Trophoblast cell (in vitro differentiated cells and primary cell): ENCODE measurements at regions not wholly inside any gene's neighbourhood (a gene's known extent, or its start where the extent isn't known, plus 50 kb on each side); places are given as distances from the start of the nearest gene placed in this dataset.
A peak's percentile ranks its signal among the peaks of the same experiment; 100 is the strongest.

ENCODE experiments used
- DNase-seq, 2 donors: peaks; one replicate each; pipeline ENCODE4 v3.0.0-alpha.2; 2016
- H2AFZ ChIP-seq: 2 replicates; pipeline ENCODE4 v1.6.1; 2013; ENCODE audit warnings: low read length, moderate library complexity, mild to moderate bottlenecking; ENCODE audit not compliant: insufficient read depth, poor library complexity
- H2AK5ac ChIP-seq: 2 replicates; pipeline ENCODE4 v1.6.1; 2013; ENCODE audit warnings: mild to moderate bottlenecking, low read length
- H2BK120ac ChIP-seq: 2 replicates; pipeline ENCODE4 v1.6.1; 2013; ENCODE audit warnings: low read length, mild to moderate bottlenecking, moderate library complexity; ENCODE audit not compliant: insufficient read depth, poor library complexity
- H2BK12ac ChIP-seq: 2 replicates; pipeline ENCODE4 v1.6.1; 2013; ENCODE audit warnings: mild to moderate bottlenecking, low read length, moderate library complexity
- H2BK5ac ChIP-seq: 2 replicates; pipeline ENCODE4 v1.6.1; 2013; ENCODE audit warnings: low read length, low read depth, moderate library complexity, mild to moderate bottlenecking; ENCODE audit not compliant: poor library complexity
- H3K14ac ChIP-seq: 2 replicates; pipeline ENCODE4 v1.6.1; 2013; ENCODE audit warnings: mild to moderate bottlenecking, low read length
- H3K18ac ChIP-seq: 2 replicates; pipeline ENCODE4 v1.6.1; 2013; ENCODE audit warnings: mild to moderate bottlenecking, low read length
- H3K23ac ChIP-seq: 2 replicates; pipeline ENCODE4 v1.6.1; 2013; ENCODE audit warnings: low read length
- H3K27ac ChIP-seq: 2 replicates; pipeline ENCODE4 v1.5.1; 2013; ENCODE audit warnings: low read depth, mild to moderate bottlenecking, inconsistent platforms, low read length, moderate library complexity
- H3K27me3 ChIP-seq: 2 replicates; pipeline ENCODE4 v1.6.1; 2013; ENCODE audit warnings: inconsistent platforms, mild to moderate bottlenecking, low read length, moderate library complexity; ENCODE audit not compliant: insufficient read depth
- H3K36me3 ChIP-seq, 2 experiments: 1 replicate in 1 of 2; 2 replicates in 1 of 2; pipeline ENCODE4 v1.6.1; 2013; ENCODE audit warnings: low read length in 2 of 2, mild to moderate bottlenecking in 2 of 2, moderate library complexity in 1 of 2; ENCODE audit not compliant: insufficient read depth in 2 of 2, control insufficient read depth in 1 of 2
- H3K4ac ChIP-seq: 2 replicates; pipeline ENCODE4 v1.6.1; 2013; ENCODE audit warnings: low read depth, mild to moderate bottlenecking, low read length, moderate library complexity
- H3K4me1 ChIP-seq, 2 experiments: 1 replicate in 1 of 2; 2 replicates in 1 of 2; pipeline ENCODE4 v1.6.1; 2013; ENCODE audit warnings: low read length in 2 of 2, mild to moderate bottlenecking in 2 of 2, moderate library complexity in 1 of 2; ENCODE audit not compliant: insufficient read depth in 2 of 2, control insufficient read depth in 1 of 2
- H3K4me2 ChIP-seq: 2 replicates; pipeline ENCODE4 v1.6.1; 2013; ENCODE audit warnings: inconsistent platforms, mild to moderate bottlenecking, low read length, moderate library complexity
- H3K4me3 ChIP-seq: 2 replicates; pipeline ENCODE4 v1.5.1; 2013; ENCODE audit warnings: mild to moderate bottlenecking, low read depth, low read length, inconsistent platforms
- H3K79me1 ChIP-seq: one replicate; pipeline ENCODE4 v1.6.1; 2013; ENCODE audit warnings: low read length
- H3K79me2 ChIP-seq: 2 replicates; pipeline ENCODE4 v1.6.1; 2013; ENCODE audit warnings: low read length, mild to moderate bottlenecking; ENCODE audit not compliant: control insufficient read depth, insufficient read depth, poor library complexity
- H3K9ac ChIP-seq: 2 replicates; pipeline ENCODE4 v1.6.1; 2013; ENCODE audit warnings: mild to moderate bottlenecking, low read length
- H3K9me3 ChIP-seq: 2 replicates; pipeline ENCODE4 v1.6.1; 2013; ENCODE audit warnings: low read depth, mild to moderate bottlenecking, control low read depth, inconsistent platforms, low read length; ENCODE audit not compliant: insufficient read depth
- H4K12ac ChIP-seq: 2 replicates; pipeline ENCODE4 v1.6.1; 2013; ENCODE audit warnings: low read depth, mild to moderate bottlenecking, low read length, moderate library complexity
- H4K8ac ChIP-seq: 2 replicates; pipeline ENCODE4 v1.6.1; 2013; ENCODE audit warnings: low read depth, mild to moderate bottlenecking, low read length, moderate library complexity
- H4K91ac ChIP-seq: one replicate; pipeline ENCODE4 v1.6.1; 2013; ENCODE audit warnings: low read depth, mild to moderate bottlenecking, low read length, moderate library complexity
- WGBS: extraction: QIAGEN DNeasy Blood & Tissue Kit; methylation state at CpG from one replicate; pipeline ENCODE4 v1.1.7; 2013; ENCODE audit warnings: missing lambda C conversion rate; ENCODE audit not compliant: insufficient read length, insufficient coverage; ENCODE audit errors: extremely low coverage; 5-methylcytosine and 5-hydroxymethylcytosine counted together

GRCh38 chr2:37583867-37584266 is 87.6 kb downstream of the CDC42EP3 start:
- H3K36me3 ChIP-seq, result no peaks in the 10 kb centered on the region
- H2AK5ac ChIP-seq, result no peak overlapping the region
- H4K12ac ChIP-seq, result no peak overlapping the region
- H3K4me3 ChIP-seq, result no peak overlapping the region
- no peaks in the 10 kb centered on the region for H3K9me3 ChIP-seq
- H2AFZ ChIP-seq, result no peak overlapping the region
- H3K79me2 ChIP-seq, result no peaks in the 10 kb centered on the region
- no peak overlapping the region for H3K18ac ChIP-seq
- no peak overlapping the region for H3K9ac ChIP-seq
- peak overlapping the region; percentile 24 for H2BK12ac ChIP-seq
- DNase-seq, result peak in 1 of 2 donors; percentile 85
- peak overlapping the region; percentile 43 for H4K91ac ChIP-seq
- no peak overlapping the region for H3K14ac ChIP-seq
- peak overlapping the region; percentile 85 for H3K27ac ChIP-seq
- no peak overlapping the region for H3K4ac ChIP-seq
- H3K4me2 ChIP-seq, result no peak overlapping the region
- H2BK5ac ChIP-seq, result no peak overlapping the region
- H3K79me1 ChIP-seq, result peaks cover 7% of the 10 kb centered on the region
- peaks cover 12 to 18% of the 10 kb centered on the region in 2 experiments for H3K4me1 ChIP-seq
- no peak overlapping the region for H4K8ac ChIP-seq
- no peaks in the 10 kb centered on the region for H3K27me3 ChIP-seq
- H3K23ac ChIP-seq, result no peak overlapping the region
- no CpG with 5 or more reads among the region's 2 CpGs for WGBS
- H2BK120ac ChIP-seq, result peak overlapping the region; percentile 79

DNA sequence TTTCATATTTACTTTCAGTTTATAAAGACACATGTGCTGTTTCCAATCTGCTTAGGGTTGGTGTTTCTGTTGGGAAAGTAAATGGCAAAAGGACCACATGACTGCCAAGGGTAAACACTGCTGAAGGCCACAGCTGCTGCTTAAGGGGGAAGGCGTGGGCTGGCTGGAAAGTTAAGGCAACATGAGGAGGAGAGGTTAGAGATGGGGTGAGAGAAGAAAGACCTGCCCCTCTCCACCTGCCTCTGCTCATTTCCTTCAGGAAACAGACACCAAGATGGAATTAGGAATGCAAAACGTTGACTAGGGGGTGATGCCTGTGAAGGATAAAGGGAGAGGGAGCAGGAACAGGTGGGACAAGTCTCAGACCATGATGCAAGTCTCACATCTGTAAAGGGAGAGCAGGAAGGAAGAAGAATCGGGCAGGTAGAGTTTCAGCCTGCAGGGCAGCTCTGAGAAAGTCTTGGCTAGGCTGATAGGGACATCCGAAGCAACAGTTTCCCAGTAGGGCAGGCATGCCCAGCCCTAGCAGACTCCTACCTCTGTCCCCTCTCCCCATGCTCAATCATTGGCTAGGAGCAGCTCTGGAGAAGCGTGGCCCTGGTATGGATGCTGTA is 86.0 kb downstream of the CDC42EP3 start:
- no peak overlapping the region for H3K9ac ChIP-seq
- no peak overlapping the region for H3K14ac ChIP-seq
- no peak overlapping the region for H3K18ac ChIP-seq
- no peak for DNase-seq
- H3K9me3 ChIP-seq, result no peaks in the 10 kb centered on the region
- H4K91ac ChIP-seq, result no peak overlapping the region
- no peaks in the 10 kb centered on the region for H3K36me3 ChIP-seq
- H3K79me2 ChIP-seq, result no peaks in the 10 kb centered on the region
- H3K4me1 ChIP-seq, result peaks cover 12 to 19% of the 10 kb centered on the region in 2 experiments
- no peak overlapping the region for H4K8ac ChIP-seq
- no peak overlapping the region for H2AFZ ChIP-seq
- no peak overlapping the region for H3K23ac ChIP-seq
- H2BK12ac ChIP-seq, result peak overlapping the region; percentile 21
- H2BK5ac ChIP-seq, result no peak overlapping the region
- H3K4ac ChIP-seq, result no peak overlapping the region
- H2BK120ac ChIP-seq, result peak overlapping the region; percentile 35
- no peaks in the 10 kb centered on the region for H3K27me3 ChIP-seq
- whole genome bisulfite sequencing, result no CpG with 5 or more reads among the region's 5 CpGs
- no peak overlapping the region for H2AK5ac ChIP-seq
- H3K4me3 ChIP-seq, result no peak overlapping the region
- no peak overlapping the region for H4K12ac ChIP-seq
- peaks cover 7% of the 10 kb centered on the region for H3K79me1 ChIP-seq
- no peak overlapping the region for H3K4me2 ChIP-seq
- H3K27ac ChIP-seq, result peak overlapping the region; percentile 2

- Histone ChIP-seq H3K18ac (no peak overlapping the region), H3K9ac (no peak overlapping the region)
These were observed 85.3 kb downstream of the CDC42EP3 start for GRCh38 chr2:37585982-37586621.

DNA sequence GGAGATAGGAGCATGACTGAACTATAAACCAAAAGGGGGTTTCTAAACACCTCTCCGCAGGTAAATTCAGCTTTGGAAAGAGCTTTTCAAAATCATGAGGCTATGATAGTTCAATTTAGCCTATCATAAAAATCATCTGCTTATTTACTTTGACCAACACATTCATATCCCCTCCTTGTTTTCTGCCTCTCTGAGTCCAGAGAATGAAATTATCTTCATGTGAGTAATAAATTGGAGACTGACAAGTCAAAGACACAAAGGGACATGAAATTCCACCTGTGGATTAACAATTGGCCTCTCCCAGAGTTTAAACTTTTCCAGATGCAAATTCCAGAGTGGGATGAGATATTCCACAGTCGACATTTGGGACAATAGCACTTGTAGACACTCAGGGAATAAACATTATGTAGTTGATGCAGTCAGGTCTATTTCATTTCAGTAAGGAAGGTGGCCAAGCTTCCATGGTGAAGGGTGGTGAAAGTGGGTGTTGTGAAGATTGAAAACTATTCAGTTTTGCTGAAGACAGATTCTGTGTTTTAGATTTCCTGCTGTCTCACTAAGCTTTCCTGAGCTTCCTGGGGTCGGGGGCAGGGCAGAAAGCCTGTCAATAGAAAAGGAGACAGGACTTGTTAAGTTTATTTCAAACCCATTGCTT is 84.7 kb downstream of the CDC42EP3 start:
- Histone ChIP-seq H2BK12ac (no peak overlapping the region), H3K27ac (peak overlapping the region; percentile 8), H2BK120ac (no peak overlapping the region), H2AFZ (peak overlapping the region; percentile 27), H3K4me2 (no peak overlapping the region), H3K79me1 (peaks cover 7% of the 10 kb centered on the region), H3K18ac (no peak overlapping the region), H3K4me1 (peaks cover 12 to 19% of the 10 kb centered on the region in 2 experiments), H4K8ac (no peak overlapping the region), H3K4ac (no peak overlapping the region), H2AK5ac (no peak overlapping the region), H4K91ac (no peak overlapping the region), H3K14ac (no peak overlapping the region), H3K27me3 (no peaks in the 10 kb centered on the region), H3K4me3 (no peak overlapping the region), H3K36me3 (no peaks in the 10 kb centered on the region), H3K79me2 (no peaks in the 10 kb centered on the region), H2BK5ac (no peak overlapping the region), H3K9ac (no peak overlapping the region), H3K23ac (no peak overlapping the region), H3K9me3 (no peaks in the 10 kb centered on the region), H4K12ac (no peak overlapping the region)
- no CpG with 5 or more reads among the region's 3 CpGs for WGBS
- no peak for DNase-seq

More at GRCh38 chr2:37585982-37586621, 85.3 kb downstream of the CDC42EP3 start:
- Histone ChIP-seq H4K91ac (no peak overlapping the region), H3K14ac (no peak overlapping the region), H3K79me2 (no peaks in the 10 kb centered on the region), H2BK12ac (no peak overlapping the region), H3K4me2 (no peak overlapping the region), H3K23ac (no peak overlapping the region), H2BK5ac (no peak overlapping the region), H3K79me1 (peaks cover 7% of the 10 kb centered on the region), H4K12ac (no peak overlapping the region), H3K4me1 (peaks cover 12 to 19% of the 10 kb centered on the region in 2 experiments), H2AFZ (no peak overlapping the region), H3K4ac (no peak overlapping the region), H3K9me3 (no peaks in the 10 kb centered on the region), H2BK120ac (no peak overlapping the region), H3K27me3 (no peaks in the 10 kb centered on the region), H4K8ac (no peak overlapping the region), H2AK5ac (no peak overlapping the region), H3K4me3 (no peak overlapping the region), H3K27ac (no peak overlapping the region), H3K36me3 (no peaks in the 10 kb centered on the region)
- peak in 1 of 2 donors; percentile 17 for DNase-seq
- WGBS, result no CpG with 5 or more reads among the region's 7 CpGs
